ENCODE measurements at regions not wholly inside any gene's neighbourhood (a gene's known extent, or its start where the extent isn't known, plus 50 kb on each side); places are given as distances from the start of the nearest gene placed in this dataset.

GRCh38 chr9:106051545-106051944 is 357.2 kb downstream of the TMEM38B start (continued):
- TF ChIP-seq CHD7 (IDR thresholded peaks at IDR 0.05; ENCODE audit: insufficient replicate concordance, low read length) (no peak), KDM4A (IDR thresholded peaks at IDR 0.05; ENCODE audit: low read depth, low read length, severe bottlenecking) (no peak)

Data from H1 (cell line).